MM.1S (cell line): ENCODE measurements at regions not wholly inside any gene's neighbourhood (a gene's known extent, or its start where the extent isn't known, plus 50 kb on each side); places are given as distances from the start of the nearest gene placed in this dataset.

Experiments
- DNase-seq: peaks from one replicate; pipeline ENCODE4 v3.0.0-alpha.2; 2015
- H2AFZ ChIP-seq: fragments of 300-600 bp; sonication (generic); 2 replicates; pipeline ENCODE4 v1.6.0; 2016; ENCODE audit warnings: antibody characterized with exemption, low read length
- H3F3A ChIP-seq: fragments of 300-600 bp; sonication (generic); 2 replicates; pipeline ENCODE4 v1.6.1; 2016; ENCODE audit warnings: mild to moderate bottlenecking, antibody characterized with exemption, low read length, moderate library complexity, mixed read lengths; ENCODE audit not compliant: insufficient read depth
- H3K27ac ChIP-seq: fragments of 300-600 bp; sonication (generic); 2 replicates; pipeline ENCODE4 v1.5.1; 2016; ENCODE audit warnings: mild to moderate bottlenecking, low read length
- H3K27me3 ChIP-seq: fragments of 300-600 bp; sonication (generic); replicated peaks from 2 replicates; pipeline ENCODE4 v1.6.0; 2016; ENCODE audit warnings: low read length; ENCODE audit not compliant: insufficient read depth
- H3K36me3 ChIP-seq: fragments of 300-600 bp; sonication (generic); replicated peaks from 2 replicates; pipeline ENCODE4 v1.6.1; 2016; ENCODE audit warnings: mild to moderate bottlenecking, low read length, mixed read lengths; ENCODE audit not compliant: insufficient read depth
- H3K4me1 ChIP-seq: fragments of 300-600 bp; sonication (generic); 2 replicates; pipeline ENCODE4 v1.6.1; 2016; ENCODE audit warnings: low read length, mixed read lengths
- H3K4me2 ChIP-seq: fragments of 300-600 bp; sonication (generic); 2 replicates; pipeline ENCODE4 v1.6.0; 2016; ENCODE audit warnings: low read depth, low read length
- H3K4me3 ChIP-seq: fragments of 300-600 bp; sonication (generic); 2 replicates; pipeline ENCODE4 v1.5.1; 2016; ENCODE audit warnings: low read length, mixed read lengths
- H3K79me2 ChIP-seq: fragments of 300-600 bp; sonication (generic); 2 replicates; pipeline ENCODE4 v1.6.1; 2016; ENCODE audit warnings: mixed run types, low read length, mixed read lengths
- H3K9ac ChIP-seq: fragments of 300-600 bp; sonication (generic); 2 replicates; pipeline ENCODE4 v1.6.1; 2016; ENCODE audit warnings: low read length, mixed read lengths
- H3K9me2 ChIP-seq: fragments of 300-600 bp; sonication (generic); replicated peaks from 2 replicates; pipeline ENCODE4 v1.6.1; 2016; ENCODE audit warnings: mild to moderate bottlenecking, low read length, mixed read lengths; ENCODE audit not compliant: insufficient read depth
- H3K9me3 ChIP-seq: fragments of 300-600 bp; sonication (generic); replicated peaks from 2 replicates; pipeline ENCODE4 v1.6.1; 2016; ENCODE audit warnings: mild to moderate bottlenecking, low read length, mixed read lengths; ENCODE audit not compliant: insufficient read depth
- H4K20me1 ChIP-seq: fragments of 300-600 bp; sonication (generic); 2 replicates; pipeline ENCODE4 v1.6.1; 2016; ENCODE audit warnings: mild to moderate bottlenecking, low read length, moderate library complexity, mixed read lengths; ENCODE audit not compliant: insufficient read depth
- CTCF ChIP-seq: fragments of 300-600 bp; sonication (generic); IDR thresholded peaks from 2 replicates; pipeline ENCODE4 v1.5.1; 2016; ENCODE audit warnings: antibody characterized with exemption, low read length, mixed read lengths
- EZH2 ChIP-seq: fragments of 300-600 bp; sonication (generic); optimal IDR thresholded peaks from 2 replicates; pipeline ENCODE3; 2017; ENCODE audit warnings: low read depth, mild to moderate bottlenecking, antibody characterized with exemption, low read length, mixed read lengths
- EZH2phosphoT487 ChIP-seq: fragments of 300-600 bp; sonication (generic); IDR thresholded peaks from 2 replicates; pipeline ENCODE4 v1.6.1; 2018; ENCODE audit warnings: antibody characterized with exemption, low read length

DNA sequence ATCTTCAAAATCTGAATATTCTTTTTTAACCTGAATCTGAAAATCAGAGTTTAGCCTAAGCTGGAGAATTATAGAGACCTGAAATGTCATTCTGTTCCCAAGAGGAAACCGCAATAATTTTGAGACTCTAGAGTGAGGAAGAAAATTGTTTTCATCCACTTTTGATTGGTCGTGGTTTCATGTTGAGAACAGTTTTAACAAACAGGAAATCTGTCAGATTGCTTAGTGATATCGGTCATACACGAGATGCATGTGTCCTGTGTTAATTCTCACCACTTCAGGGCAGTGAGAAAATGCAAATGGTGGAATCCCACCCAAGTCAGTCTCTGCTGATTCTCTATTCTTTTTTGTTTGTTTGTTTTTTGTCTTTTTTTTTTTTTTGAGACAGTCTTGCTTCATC, 1498.5 kb upstream of the TMEM132C start:
- Histone ChIP-seq H3K9me3 (no peaks in the 10 kb centered on the region), H2AFZ (no peak overlapping the region), H3K79me2 (peaks cover 22% of the 10 kb centered on the region), H3K4me1 (peaks cover 3% of the 10 kb centered on the region; the same call in 1 of the 2 replicates), H3K4me2 (no peak overlapping the region), H3K27ac (no peak overlapping the region), H3F3A (peaks cover 16% of the 10 kb centered on the region), H3K27me3 (no peaks in the 10 kb centered on the region), H3K36me3 (0 out of 2 replicates have a peak, but pooled peaks cover 3% of the 10 kb centered on the region), H3K9ac (no peak overlapping the region), H3K9me2 (no peaks in the 10 kb centered on the region), H3K4me3 (no peak overlapping the region), H4K20me1 (no peaks in the 10 kb centered on the region)
- no peak for TF ChIP-seq EZH2
- no peak for TF ChIP-seq EZH2phosphoT487
- no peak for TF ChIP-seq CTCF
- DNase-seq = no peak

GRCh38 chr12:126770188-126770587, 1496.8 kb upstream of the TMEM132C start:
- no peak overlapping the region for H2AFZ ChIP-seq
- H4K20me1 ChIP-seq = no peaks in the 10 kb centered on the region
- H3F3A ChIP-seq = peaks cover 18% of the 10 kb centered on the region
- H3K9ac ChIP-seq = no peak overlapping the region
- H3K4me3 ChIP-seq = no peak overlapping the region
- H3K4me2 ChIP-seq = no peak overlapping the region; the same call in 1 of the 2 replicates
- TF ChIP-seq EZH2 (no peak), CTCF (no peak), EZH2phosphoT487 (no peak)
- H3K4me1 ChIP-seq = peaks cover 11% of the 10 kb centered on the region
- no peak overlapping the region for H3K27ac ChIP-seq
- no peaks in the 10 kb centered on the region for H3K9me3 ChIP-seq
- no peaks in the 10 kb centered on the region for H3K9me2 ChIP-seq
- H3K27me3 ChIP-seq = no peaks in the 10 kb centered on the region
- H3K79me2 ChIP-seq = peaks cover 22% of the 10 kb centered on the region
- DNase-seq = no peak
- H3K36me3 ChIP-seq = 0 out of 2 replicates have a peak, but pooled peaks cover 3% of the 10 kb centered on the region

DNA sequence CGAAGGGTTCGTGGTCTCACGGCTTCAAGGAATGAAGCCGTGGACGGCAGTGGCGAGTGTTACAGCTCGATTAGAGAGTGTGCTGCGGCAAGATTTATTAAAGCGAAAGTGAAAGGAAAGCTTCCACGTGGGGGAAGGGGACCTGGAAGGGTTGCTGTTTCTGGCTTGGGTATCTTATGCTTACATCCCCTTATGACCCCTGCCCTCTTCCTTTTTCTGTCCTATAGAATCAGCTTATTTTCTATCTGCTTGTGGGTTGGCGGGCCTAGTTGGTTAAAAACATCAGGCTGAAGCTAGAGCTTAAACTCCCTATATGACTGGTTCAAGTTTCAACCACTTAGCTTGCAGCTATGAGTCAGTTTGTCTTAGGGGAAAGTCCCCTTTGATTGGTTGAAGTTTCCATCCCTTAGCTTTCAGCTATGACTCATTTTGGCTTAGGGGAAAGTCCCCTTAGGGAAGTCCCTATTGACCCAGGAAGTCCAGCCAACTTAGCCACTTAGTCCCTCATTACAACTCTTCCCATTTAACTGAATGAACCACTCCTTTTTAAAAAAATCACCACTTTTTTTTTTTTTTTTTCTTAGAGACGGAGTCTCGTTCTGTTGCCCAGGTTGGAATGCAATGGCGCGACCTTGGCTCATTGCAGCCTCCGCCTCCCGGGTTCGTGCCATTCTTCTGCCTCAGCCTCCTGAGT, 1494.7 kb upstream of the TMEM132C start:
- Histone ChIP-seq H3K36me3 (0 out of 2 replicates have a peak, but pooled peaks cover 3% of the 10 kb centered on the region), H3K4me3 (peak overlapping the region; percentile 56), H3K4me2 (peak overlapping the region; percentile 79; the same call in 1 of the 2 replicates), H3K9ac (peak overlapping the region; percentile 77), H3K79me2 (peaks cover 22% of the 10 kb centered on the region), H4K20me1 (no peaks in the 10 kb centered on the region), H3K27me3 (no peaks in the 10 kb centered on the region), H3K9me2 (no peaks in the 10 kb centered on the region), H3K9me3 (no peaks in the 10 kb centered on the region), H3K4me1 (peaks cover 11% of the 10 kb centered on the region), H3F3A (peaks cover 18% of the 10 kb centered on the region), H2AFZ (no peak overlapping the region), H3K27ac (peak overlapping the region; percentile 97)
- DNase-seq = peak; percentile 94
- TF ChIP-seq CTCF = no peak
- no peak for TF ChIP-seq EZH2
- no peak for TF ChIP-seq EZH2phosphoT487
